Ovary (tissue), 3 donors: ENCODE measurements at regions not wholly inside any gene's neighbourhood (a gene's known extent, or its start where the extent isn't known, plus 50 kb on each side); places are given as distances from the start of the nearest gene placed in this dataset.

ENCODE experiments used
- EP300 ChIP-seq: sonication (generic); formaldehyde crosslinking; IDR thresholded peaks from one replicate; pipeline ENCODE4 v1.6.1; 2017; ENCODE audit warnings: antibody characterized with exemption
- POLR2A ChIP-seq: fragments of 450-650 bp; IDR thresholded peaks from one replicate; pipeline ENCODE4 v1.6.1; 2017; ENCODE audit warnings: antibody characterized with exemption, mild to moderate bottlenecking, moderate library complexity
- TF ChIP-seq, protein P1 (sequence below), 3 donors: fragments of 450-650 bp in 2 of 3; fragments of 200-600 bp in 1 of 3; IDR thresholded peaks; one replicate each; pipeline versions ENCODE4 v1.5.1 to v1.8.0; 2016 to 2022; ENCODE audit warnings: antibody characterized with exemption in 3 of 3, mild to moderate bottlenecking in 1 of 3
- donor health status: DM: no; HTN: no; CAD: no.

DNA sequence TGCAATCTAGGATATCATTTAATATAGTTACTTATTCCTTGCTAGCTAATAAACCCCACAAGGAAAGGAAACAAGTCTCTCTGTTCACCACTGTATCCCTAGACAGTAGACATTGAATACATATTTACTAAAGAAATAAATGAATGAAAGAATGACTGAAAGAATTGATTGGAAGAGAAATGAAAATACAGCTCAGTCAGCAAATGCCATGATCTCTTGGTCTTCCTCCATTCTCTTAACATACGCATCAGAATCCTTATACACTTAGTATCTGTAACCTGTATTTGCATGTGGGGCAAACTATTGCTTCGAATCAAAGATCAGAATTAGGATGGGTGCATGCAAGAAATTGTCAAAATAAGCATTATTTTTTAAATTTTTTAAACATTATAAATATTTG lies 500.8 kb upstream of the ADGRL2 start:
- no peak for TF ChIP-seq EP300
- TF ChIP-seq, protein P1, sequence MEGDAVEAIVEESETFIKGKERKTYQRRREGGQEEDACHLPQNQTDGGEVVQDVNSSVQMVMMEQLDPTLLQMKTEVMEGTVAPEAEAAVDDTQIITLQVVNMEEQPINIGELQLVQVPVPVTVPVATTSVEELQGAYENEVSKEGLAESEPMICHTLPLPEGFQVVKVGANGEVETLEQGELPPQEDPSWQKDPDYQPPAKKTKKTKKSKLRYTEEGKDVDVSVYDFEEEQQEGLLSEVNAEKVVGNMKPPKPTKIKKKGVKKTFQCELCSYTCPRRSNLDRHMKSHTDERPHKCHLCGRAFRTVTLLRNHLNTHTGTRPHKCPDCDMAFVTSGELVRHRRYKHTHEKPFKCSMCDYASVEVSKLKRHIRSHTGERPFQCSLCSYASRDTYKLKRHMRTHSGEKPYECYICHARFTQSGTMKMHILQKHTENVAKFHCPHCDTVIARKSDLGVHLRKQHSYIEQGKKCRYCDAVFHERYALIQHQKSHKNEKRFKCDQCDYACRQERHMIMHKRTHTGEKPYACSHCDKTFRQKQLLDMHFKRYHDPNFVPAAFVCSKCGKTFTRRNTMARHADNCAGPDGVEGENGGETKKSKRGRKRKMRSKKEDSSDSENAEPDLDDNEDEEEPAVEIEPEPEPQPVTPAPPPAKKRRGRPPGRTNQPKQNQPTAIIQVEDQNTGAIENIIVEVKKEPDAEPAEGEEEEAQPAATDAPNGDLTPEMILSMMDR (IDR thresholded peaks at IDR 0.05): no peak
- TF ChIP-seq POLR2A: no peak
